HG03025 (cell line): ENCODE measurements at regions not wholly inside any gene's neighbourhood (a gene's known extent, or its start where the extent isn't known, plus 50 kb on each side); places are given as distances from the start of the nearest gene placed in this dataset.
"Not testable (repeated sequence)": the region's sequence is repeated elsewhere in the genome, so short reads cannot be mapped to it uniquely, and the experiment has no call there.

Source experiments
- ATAC-seq: cut with Tn5 transposase; IDR thresholded peaks from one replicate; pipeline ENCODE4 v1.9.1; 2021; ENCODE audit warnings: mild to moderate bottlenecking, moderate library complexity; ENCODE audit not compliant: unreplicated experiment, low FRiP score

DNA sequence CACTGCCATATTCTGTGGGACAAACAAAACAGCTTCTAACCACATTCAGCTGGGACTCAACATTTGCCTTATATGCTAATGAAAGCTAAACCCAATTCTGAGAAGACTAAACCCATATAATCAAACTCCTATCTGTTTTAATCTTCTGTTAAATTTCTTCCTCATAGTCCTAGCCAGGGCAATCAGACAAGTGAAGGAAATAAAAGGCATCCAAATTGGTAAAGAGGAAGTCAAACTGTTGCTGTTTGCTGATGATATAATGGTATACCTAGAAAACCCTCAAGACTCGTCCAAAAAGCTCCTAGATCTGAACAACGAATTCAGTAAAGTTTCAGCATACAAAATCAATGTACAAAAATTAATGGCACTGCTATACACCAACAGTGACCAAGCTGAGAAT lies 157.1 kb downstream of the PHLDA1 start:
- no peak for ATAC-seq

DNA sequence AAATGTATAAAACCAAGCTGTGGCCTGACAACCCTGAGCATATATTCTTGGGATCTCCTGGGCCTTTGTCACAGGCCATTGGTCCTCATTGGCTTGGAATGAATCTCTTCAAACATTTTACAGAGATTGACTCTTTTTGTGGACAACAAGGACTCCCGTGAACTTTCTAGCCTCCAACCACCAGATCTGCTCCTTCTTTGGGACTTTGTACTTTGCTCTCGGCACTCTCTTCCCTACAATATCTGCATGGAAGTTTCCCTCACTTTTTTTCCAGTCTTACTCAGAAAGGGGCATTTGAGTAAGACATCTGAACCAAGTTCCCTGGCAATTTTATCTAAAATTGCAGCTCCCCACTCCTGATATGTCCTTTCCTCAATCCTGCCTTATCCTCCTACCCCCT lies 158.8 kb downstream of the PHLDA1 start:
- no peak for ATAC-seq

DNA sequence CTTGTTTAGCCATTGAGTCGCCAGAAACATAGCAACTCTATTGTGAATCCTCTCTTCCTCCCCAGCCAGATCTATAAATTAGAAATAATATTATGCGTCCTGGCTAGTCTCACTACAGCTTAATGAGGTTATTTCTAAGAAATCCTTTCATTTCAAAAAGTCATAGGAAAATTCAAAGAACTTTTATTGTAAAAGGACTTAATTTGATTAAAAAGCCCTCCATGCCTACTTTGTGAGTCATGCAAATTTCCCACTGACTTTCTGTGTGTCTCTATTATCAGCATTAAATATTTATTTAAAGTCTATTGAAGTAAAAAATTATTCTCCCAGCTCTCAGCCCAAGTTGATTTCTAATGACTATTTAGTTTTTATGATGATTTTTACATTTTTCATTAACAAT lies 160.7 kb downstream of the PHLDA1 start:
- no peak for ATAC-seq

DNA sequence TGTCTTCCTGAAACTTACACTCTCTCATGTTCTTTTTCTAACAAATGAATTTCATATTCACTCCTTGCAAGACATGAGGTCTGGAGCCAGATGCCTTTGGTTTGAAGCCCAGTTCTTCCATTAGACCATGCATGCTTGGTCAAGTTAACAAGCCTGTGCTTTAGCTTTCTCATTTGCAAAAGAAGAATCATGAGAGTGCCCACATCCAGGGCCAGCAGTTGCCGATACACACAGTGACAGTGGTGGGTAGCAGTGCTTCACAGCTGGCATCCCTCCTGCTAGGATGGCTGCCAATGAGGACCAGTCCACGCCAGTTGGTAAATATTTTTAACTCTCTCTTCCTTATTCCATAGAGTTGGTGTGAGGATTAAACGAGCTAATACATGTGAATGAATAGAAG lies 163.1 kb downstream of the PHLDA1 start:
- ATAC-seq: no peak

DNA sequence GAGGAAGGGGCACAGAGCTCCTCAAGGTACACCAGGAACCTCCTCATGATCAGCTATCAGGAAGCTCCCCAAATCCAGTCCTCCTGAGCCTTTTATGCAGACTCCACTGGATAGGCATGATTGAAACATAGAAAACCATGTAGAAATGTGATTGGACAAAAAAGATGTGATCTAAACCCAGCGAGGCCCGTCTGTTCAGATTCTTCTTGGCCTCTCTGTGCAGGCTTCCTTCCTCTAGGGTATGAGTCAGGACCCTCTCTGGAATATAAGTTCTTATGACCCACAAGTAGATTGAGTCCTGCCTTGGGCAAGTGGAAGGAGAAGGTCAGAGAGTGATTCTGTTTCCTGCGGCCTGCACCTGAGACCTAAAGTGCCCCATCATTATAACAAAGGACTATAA lies 166.3 kb downstream of the PHLDA1 start:
- no peak for ATAC-seq

DNA sequence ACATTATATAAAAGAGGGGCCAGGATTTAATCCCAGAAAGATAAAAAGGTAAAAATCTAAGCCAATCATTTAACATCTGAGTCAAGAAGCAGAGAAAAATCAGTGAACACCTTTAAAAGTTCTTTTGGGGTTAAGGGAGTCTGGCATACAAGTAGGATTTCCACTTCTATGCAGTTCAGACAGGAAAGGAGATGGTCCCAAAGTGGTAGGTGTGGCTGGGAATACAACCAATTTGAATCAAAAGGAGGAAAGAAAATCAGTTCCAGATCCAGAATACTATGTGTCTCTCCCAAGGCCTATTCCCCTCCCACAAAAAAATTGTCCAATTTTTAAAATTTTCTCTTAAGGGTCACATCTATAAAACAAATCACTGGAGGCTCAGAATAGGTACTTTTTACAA lies 167.4 kb downstream of the PHLDA1 start:
- ATAC-seq: no peak

DNA sequence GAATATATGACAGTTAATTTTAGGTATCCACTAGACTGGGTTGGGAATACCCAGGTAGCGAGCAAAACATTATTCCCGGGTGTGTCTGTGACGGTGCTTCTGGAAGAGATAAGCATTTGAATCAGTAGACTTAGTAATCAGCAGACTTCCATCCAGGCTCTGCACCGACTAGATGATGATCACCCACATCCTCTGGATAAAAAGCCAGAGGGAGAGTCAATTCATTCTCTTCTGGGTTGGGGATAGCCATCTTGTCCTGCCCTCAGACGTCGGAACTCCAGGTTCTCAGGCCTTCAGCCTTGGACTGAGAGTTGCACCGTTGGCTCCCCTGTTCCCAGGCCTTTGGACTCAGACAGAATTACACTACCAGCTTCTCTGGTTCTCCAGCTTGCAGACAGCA lies 168.0 kb downstream of the PHLDA1 start:
- ATAC-seq: no peak

DNA sequence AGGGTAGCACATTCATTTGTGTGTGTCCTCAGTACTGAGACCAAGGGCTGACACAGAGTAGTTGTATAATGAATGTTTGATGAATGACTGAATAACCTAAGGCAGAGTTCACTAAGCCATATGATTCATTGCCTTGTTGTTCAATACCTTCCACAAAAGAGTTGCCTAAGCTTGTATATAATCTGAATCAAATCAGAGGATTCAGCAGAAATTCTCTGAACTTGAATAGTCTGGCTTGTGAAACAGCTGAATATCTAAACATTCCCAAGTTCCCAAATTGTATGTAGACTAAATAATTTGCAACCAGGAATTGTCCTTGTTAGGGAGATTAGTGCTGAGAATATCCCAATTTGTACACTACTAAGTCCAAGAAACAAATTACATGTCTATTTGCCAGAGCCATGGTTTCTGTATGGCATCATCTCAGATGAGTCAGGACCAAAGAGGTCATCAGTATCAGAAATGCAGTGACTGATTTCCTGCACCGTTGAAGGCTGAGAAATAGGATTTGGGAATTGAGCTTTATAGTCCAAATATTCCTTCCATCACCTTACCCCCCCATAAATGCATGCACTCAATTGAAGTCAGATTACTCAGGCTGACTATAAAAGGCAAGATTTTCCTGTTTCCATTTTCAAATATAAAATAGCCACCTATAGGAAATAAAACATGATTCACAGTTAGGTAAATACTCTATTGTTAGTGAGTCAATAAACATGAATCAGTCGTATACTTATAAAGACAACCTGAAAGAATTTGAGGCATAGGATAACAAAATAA lies 168.7 kb downstream of the PHLDA1 start:
- no peak for ATAC-seq

DNA sequence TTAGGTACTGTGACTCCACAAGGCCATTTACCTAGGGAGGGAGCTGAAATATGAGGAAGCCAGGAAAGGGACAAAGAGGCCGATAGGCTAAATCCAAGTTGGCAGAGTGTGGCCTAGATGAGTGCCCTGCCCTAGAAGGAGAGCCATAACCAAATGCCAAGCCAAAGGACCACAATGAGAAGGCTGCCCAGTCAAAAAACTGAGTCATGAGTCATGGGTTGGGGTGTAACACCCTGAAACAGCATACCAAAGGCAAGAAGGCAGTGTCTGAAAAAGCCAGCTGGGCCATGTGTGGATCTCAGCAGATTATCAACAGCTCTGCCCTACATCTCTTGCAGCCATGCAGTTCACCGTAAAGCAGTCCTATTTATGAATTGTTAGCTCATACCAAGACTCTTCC lies 171.7 kb downstream of the PHLDA1 start:
- no peak for ATAC-seq

DNA sequence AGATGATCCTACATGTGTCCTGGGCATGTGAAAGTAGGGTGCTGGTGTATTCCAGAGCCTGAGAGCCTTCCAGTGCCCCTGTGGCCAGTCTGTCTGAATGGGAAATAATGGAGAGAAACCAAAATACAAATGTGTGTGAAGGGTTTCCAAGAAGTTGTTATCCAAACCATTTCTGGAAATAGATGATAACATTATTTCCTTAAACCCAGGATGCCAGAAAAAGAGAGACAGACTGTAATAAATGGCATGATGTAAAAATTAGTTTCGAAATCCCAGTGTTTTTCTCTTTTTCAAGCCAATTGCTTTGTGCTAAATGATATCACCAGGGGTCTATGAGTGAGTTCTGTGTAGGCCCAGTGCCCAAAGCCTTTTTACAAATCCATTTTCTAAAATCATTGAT lies 175.3 kb downstream of the PHLDA1 start:
- ATAC-seq: no peak

DNA sequence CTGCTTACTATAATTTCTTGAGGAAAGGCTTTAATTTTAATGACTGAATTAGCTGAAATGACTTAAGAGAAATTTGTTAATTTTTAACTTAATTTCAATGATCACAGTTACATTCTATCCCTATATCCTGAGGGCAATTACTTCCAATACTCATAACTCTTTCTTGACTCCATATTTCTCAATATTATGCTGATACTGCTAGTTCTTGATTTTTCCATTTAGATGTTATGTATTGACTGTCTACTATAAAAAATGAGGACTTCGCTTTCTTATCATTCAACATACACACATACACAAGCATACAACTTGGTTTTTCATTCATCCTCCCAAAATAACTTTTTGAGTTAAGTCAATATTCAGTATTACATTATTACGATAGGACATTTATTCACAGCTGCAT lies 176.2 kb downstream of the PHLDA1 start:
- ATAC-seq: no peak

DNA sequence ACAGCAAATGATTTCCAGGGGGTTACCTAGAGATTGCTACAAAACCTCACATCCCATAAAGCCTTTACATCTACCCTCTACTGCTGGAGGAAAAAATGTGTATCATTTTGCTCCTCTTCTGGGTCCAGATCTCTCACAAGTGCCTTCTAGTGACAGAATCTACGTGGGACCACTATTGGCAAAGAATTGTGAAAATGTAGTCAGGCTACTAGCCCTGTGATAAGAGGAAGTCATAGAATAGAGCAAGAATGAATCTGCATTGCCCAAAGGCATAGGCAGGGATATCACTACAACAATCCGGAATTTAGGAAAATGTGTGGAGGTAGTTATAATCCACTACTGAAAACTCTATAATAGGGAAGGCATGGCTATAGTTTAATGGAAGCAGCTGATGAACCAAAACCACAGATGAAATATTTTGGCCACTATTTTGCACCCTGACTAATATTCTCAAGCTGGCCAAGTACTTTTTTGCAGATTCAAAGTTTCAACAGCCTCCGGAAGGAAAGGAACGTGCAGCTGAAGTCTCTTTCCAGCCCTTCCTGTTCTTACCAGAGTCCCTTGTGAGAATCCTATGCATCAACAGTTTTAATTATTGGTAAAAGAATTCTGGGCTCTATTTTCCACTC lies 176.8 kb downstream of the PHLDA1 start:
- no peak for ATAC-seq

DNA sequence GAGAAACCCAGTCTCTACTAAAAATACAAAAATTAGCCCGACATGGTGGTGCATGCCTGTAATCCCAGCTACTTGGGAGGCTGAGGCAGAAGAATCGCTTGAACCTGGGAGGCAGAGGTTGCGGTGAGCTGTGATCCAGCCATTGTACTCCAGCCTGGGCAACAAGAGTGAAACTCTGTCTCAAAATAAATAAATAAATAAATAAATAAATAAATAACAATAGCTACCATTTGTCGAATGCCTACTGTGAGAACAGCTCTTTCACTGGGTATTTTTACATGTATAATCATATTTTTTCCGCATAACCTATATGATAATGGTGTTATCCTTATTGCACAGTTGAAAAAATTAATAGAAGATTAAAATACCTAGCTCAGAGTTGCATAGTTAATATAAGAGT lies 177.4 kb downstream of the PHLDA1 start:
- ATAC-seq: not testable (repeated sequence)

DNA sequence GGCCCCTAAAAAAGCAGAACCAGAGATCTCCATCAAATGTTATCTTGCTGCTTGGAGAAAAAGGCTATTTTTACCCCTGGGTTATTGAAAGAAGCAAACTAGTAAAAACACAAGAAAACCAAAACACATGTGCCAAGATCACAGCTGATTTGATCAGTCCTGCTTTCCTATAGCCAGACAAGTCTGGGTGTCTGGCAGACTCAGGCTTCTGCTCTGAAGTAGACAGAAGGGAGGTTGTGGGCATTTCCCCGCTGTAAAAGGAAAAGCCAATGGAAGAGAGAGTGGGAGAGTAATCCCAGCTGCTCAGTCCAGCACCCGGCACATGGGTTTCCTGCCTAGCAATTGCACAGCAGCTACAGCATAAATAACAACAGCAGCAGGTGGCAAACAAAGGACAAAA lies 177.9 kb downstream of the PHLDA1 start:
- ATAC-seq: no peak

DNA sequence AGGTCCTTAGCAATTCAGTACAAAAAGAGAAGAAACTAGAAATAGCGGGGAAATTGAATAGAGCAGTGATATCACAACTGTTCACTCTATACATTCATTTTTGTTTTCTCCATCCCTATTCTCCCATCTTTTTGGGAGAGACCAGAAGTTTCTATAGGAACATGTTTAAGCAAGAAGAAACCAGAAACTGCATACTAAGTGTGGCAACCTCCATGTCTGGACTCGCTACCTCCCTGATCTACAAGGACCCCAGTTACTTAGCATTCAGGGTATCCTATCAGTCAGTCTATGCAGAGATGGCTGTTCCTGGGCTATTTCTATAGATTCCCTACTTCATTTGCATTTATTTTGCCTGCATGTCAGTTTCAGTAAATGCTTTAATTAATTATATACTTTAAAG lies 178.6 kb downstream of the PHLDA1 start:
- ATAC-seq: no peak

DNA sequence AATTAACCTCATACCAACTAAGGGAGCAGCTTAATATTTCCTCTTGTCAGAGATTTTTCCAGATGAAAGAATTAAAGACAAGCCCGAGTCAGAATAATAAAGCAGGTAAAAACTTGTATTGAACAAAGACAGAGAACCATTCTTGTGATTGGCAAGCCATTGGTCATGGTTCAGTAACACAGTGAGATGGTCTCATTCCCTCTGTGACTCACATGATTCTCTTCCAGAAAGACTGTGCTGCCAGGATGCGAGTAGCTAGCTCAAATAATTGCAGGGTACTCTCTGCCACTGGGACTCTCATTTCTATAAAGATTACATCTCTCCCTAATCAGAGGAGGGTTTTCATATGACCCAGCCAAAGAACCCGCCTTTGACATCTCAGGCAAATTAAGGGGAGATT lies 179.4 kb downstream of the PHLDA1 start:
- no peak for ATAC-seq

DNA sequence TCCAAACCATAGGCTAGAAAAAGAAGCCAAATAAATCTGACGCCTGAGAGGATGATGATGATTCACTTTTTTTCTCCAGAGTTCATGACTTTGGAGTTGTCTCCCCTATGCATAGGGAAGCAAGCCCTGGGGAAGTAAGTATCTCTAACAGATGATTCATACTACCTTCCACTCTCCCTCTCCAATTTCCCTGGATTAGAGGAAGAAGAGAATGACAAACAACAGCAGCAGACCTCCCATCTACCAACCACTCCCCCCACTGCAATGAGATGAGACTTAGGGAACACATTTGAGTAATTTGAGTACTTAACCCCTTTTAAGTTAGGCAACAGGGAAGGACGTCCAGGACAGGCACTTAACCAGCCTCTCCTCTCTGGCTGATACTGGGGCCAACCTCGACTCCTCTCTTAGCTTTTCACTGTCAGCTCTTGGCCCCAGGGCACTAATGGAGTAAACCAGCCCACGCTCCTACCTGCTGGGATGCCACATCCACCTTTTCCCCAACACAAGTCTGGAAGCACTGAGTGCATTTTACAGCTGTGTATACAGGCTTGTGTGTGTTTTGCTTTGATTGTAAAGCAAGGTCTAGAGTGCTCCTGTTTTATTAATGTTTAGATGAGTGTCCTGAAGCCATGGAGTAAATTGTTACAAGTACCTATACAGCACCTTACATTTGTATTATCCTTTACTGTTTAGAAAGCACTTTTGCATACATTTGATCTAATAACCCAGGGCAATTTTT lies 180.7 kb downstream of the PHLDA1 start:
- ATAC-seq: no peak

DNA sequence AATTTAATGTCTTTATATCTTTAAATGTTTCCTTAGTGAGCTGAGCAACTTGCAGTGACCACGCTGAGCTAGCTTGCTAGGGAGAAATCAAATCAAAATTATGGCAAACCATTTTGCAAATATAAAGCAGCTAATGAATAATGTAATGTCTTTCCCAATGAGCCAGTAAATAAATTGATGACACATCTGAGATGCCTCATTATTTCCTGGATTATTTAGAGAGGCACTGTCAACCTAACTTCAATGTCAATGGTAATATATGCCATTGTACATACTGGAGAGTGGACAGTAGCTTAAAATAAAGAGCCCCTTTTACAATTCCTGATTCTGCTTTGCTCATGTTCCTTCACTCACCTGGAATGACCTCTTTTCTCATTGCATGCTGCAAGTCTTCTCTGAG lies 182.6 kb downstream of the PHLDA1 start:
- ATAC-seq: no peak

DNA sequence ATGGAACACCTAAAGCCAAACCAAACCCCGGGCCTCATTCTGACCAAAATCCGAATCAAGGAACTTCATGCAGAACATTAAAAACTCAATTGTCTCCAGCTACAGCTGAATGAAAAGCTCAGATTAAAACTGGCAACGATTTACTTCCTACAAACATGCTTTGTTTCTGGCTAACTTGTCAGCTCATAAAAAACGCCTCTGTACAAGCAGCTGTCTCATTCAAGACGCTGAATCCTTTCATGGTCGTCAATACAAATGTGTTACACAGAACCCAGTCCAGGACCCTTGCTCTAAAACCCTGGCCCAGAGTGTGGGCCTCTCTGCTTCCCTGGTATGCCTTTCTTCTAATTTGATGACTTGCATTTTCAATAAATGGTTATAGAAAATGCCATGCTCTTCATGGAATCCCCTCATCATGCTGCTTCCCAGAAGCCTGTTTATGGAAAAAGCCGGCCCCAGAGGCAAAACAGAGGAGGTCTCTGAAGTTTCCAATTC lies 183.1 kb downstream of the PHLDA1 start:
- ATAC-seq: no peak

DNA sequence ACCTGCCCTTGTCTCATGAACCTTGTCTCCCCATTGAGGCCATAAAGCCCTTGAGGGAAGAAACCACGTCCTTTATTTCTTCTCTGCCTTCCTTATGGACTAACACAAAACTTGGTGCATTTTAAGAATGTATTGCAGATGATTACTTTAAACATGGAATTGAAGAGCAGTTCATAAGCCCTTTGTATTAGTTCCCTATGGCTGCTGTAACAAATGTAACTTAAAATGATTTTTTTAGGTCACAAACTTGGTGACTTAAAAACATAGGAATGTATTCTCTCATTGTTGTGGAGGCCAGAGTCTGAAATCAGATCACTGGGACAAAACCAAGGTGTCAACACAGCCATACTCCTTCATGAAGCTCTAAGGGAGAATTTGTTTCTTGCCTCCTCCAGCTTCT lies 185.5 kb downstream of the PHLDA1 start:
- no peak for ATAC-seq

DNA sequence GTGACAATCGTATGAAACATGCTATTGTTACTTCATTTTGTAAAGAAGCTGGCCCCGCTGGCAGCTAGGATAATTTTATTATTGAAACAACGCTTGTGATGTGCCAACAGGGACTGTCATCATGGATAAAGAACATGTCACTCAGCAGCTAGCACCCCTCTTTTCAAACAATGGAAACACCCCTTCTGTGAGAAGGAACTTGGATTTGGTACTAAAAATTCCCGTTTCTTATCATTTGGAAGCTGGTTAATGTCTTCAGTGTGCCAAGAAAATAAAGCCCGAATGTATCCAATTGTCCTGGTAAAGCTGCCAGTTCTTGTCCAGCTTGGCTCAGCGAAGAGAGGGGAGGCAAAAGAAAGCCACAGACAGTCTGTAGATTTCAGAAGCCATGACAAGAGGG lies 186.6 kb downstream of the PHLDA1 start:
- no peak for ATAC-seq
